K562 (cell line): ENCODE measurements at regions not wholly inside any gene's neighbourhood (a gene's known extent, or its start where the extent isn't known, plus 50 kb on each side); places are given as distances from the start of the nearest gene placed in this dataset.
A peak's percentile ranks its signal among the peaks of the same experiment; 100 is the strongest.

Experiments
- ATAC-seq: fragments of 200-7000 bp; cut with Tn5 transposase; 3 replicates; pipeline ENCODE4 v1.9.1; 2020; ENCODE audit warnings: moderate library complexity
- BruUV-seq: library from RNA; stranded (reverse); fragments of 400-500 nt; replicated peaks from 2 replicates; lab custom pipeline; 2021; lab: Mats Ljungman, UMichigan
- CTCF ChIA-PET: fragments of 300-600 bp; formaldehyde crosslinking; extraction: SDS; loops from one replicate; lab custom pipeline; 2021; ENCODE audit warnings: low intra/inter-chr PET ratio; lab: Yijun Ruan, JAX
- POLR2A ChIA-PET: fragments of 300-600, 350-650 bp; sonication (Branson Sonifier 250); formaldehyde crosslinking; extraction: SDS; loops from one replicate; lab custom pipeline; 2021; ENCODE audit warnings: antibody characterized with exemption, inconsistent platforms; lab: Yijun Ruan, JAX
- DNase-seq, 4 experiments: peaks; one replicate each; pipeline versions ENCODE4 v3.0.0 to v3.0.0-alpha.2; 2011 to 2018; ENCODE audit warnings: low spot score in 3 of 4, mixed read lengths in 3 of 4; ENCODE audit errors: extremely low read depth in 1 of 4
- FAIRE-seq: peaks from 2 replicates; lab custom pipeline; 2011; peaks lifted over from hg19 to GRCh38; lab: Jason Lieb, UNC
- H2AFZ ChIP-seq: 2 replicates; pipeline ENCODE4 v1.6.0; 2011; ENCODE audit warnings: low read depth, low read length, control low read depth, inconsistent platforms
- H3K27ac ChIP-seq: fragments of 200-600 bp; 3 replicates; pipeline ENCODE4 v1.8.0; 2011; ENCODE audit warnings: low read depth, mild to moderate bottlenecking, control low read depth, inconsistent platforms, low read length, moderate library complexity, mixed read lengths; ENCODE audit errors: extremely low read depth
- H3K27me3 ChIP-seq, 2 experiments: fragments of 300-600 bp in 1 of 2; 2 replicates in 1 of 2; 3 replicates in 1 of 2; pipeline versions ENCODE4 v1.6.0 to v1.8.0; 2011; ENCODE audit warnings: inconsistent platforms in 2 of 2, low read length in 2 of 2, mild to moderate bottlenecking in 1 of 2, mixed read lengths in 1 of 2, moderate library complexity in 1 of 2; ENCODE audit not compliant: control insufficient read depth in 2 of 2, insufficient read depth in 2 of 2
- H3K36me3 ChIP-seq: fragments of 300-600 bp; 3 replicates; pipeline ENCODE4 v1.8.0; 2011; ENCODE audit warnings: mild to moderate bottlenecking, low read length, inconsistent platforms; ENCODE audit not compliant: control insufficient read depth, insufficient read depth
- H3K4me1 ChIP-seq, 2 experiments: fragments of 200-600 bp in 1 of 2; replicated peaks in 1 of 2; 2 replicates in 1 of 2; 3 replicates in 1 of 2; pipeline versions ENCODE4 v1.5.1 to v1.8.0; 2011; ENCODE audit warnings: inconsistent platforms in 2 of 2, low read length in 2 of 2, mild to moderate bottlenecking in 1 of 2, mixed read lengths in 1 of 2, moderate library complexity in 1 of 2; ENCODE audit not compliant: control insufficient read depth in 2 of 2, insufficient read depth in 2 of 2
- H3K4me2 ChIP-seq: 2 replicates; pipeline ENCODE4 v1.6.1; 2011; ENCODE audit warnings: low read length, control low read depth, inconsistent platforms, mixed read lengths; ENCODE audit not compliant: insufficient read depth
- H3K4me3 ChIP-seq: fragments of 200-600 bp; sonication (generic), shearing (Covaris generic); 2 replicates; pipeline ENCODE4 v1.5.1; 2016; ENCODE audit warnings: control low read depth, inconsistent platforms
- H3K79me2 ChIP-seq: fragments of 200-600 bp; 3 replicates; pipeline ENCODE4 v1.8.0; 2011; ENCODE audit warnings: low read length, inconsistent platforms; ENCODE audit not compliant: control insufficient read depth, insufficient read depth
- H3K9ac ChIP-seq, 2 experiments: 2 replicates each; pipeline versions ENCODE4 v1.6.0 to v1.6.1; 2011; ENCODE audit warnings: low read depth in 2 of 2, low read length in 2 of 2, control low read depth in 1 of 2, inconsistent platforms in 1 of 2, mild to moderate bottlenecking in 1 of 2, mixed read lengths in 1 of 2; ENCODE audit not compliant: insufficient read depth in 1 of 2
- H3K9me1 ChIP-seq: one replicate; pipeline ENCODE4 v1.6.0; 2011; ENCODE audit warnings: inconsistent platforms, mild to moderate bottlenecking, low read length, moderate library complexity; ENCODE audit not compliant: control insufficient read depth, insufficient read depth
- H3K9me3 ChIP-seq: replicated peaks from 2 replicates; pipeline ENCODE4 v1.5.1; 2011; ENCODE audit warnings: low read depth, low read length, inconsistent platforms; ENCODE audit not compliant: control insufficient read depth, insufficient read depth
- H4K20me1 ChIP-seq: replicated peaks from 2 replicates; pipeline ENCODE4 v1.6.1; 2011; ENCODE audit warnings: low read length, inconsistent platforms, mixed read lengths; ENCODE audit not compliant: control insufficient read depth, insufficient read depth
- BCLAF1 ChIP-seq, 2 experiments: fragments of 450-650 bp in 1 of 2; IDR thresholded peaks; 2 replicates each; pipeline ENCODE4 v1.6.1; 2011 to 2017; ENCODE audit warnings: low read depth in 2 of 2, antibody characterized with exemption in 1 of 2, borderline replicate concordance in 1 of 2, low read length in 1 of 2, mild to moderate bottlenecking in 1 of 2, mixed read lengths in 1 of 2; ENCODE audit not compliant: control insufficient read depth in 1 of 2
- BDP1 ChIP-seq: IDR thresholded peaks from 3 replicates; pipeline ENCODE4 v1.6.1; 2011; ENCODE audit not compliant: insufficient read length, insufficient read depth
- C11orf30 ChIP-seq: fragments of 450-650 bp; IDR thresholded peaks from 2 replicates; pipeline ENCODE4 v1.6.1; 2016; ENCODE audit warnings: low read depth, mild to moderate bottlenecking
- CLOCK ChIP-seq: fragments of 250-450 bp; sonication (Bioruptor Pico); IDR thresholded peaks from 2 replicates; pipeline ENCODE4 v1.4.0; 2020; ENCODE audit warnings: mild to moderate bottlenecking, moderate library complexity, borderline replicate concordance
- JUNB ChIP-seq: fragments of 450-650 bp; formaldehyde crosslinking; conservative IDR thresholded peaks from 2 replicates; pipeline ENCODE4 v1.4.0; 2020; ENCODE audit warnings: mild to moderate bottlenecking
- MTA1 ChIP-seq: fragments of 450-650 bp; IDR thresholded peaks from 2 replicates; pipeline ENCODE4 v1.6.1; 2017; ENCODE audit warnings: borderline replicate concordance
- RBM34 ChIP-seq: fragments of 200-400 bp; formaldehyde crosslinking; IDR thresholded peaks from 2 replicates; pipeline ENCODE4 v1.6.1; 2018; ENCODE audit warnings: low read length, borderline replicate concordance; ENCODE audit not compliant: insufficient read depth
- RFX1 ChIP-seq: fragments of 450-650 bp; IDR thresholded peaks from 2 replicates; pipeline ENCODE4 v1.6.1; 2016; ENCODE audit warnings: mild to moderate bottlenecking, moderate library complexity
- WGBS: fragments of 100-300 bp; shearing (Covaris generic); methylation state at CpG from one replicate; pipeline ENCODE4 v1.1.6; 2016; ENCODE audit warnings: low coverage, mixed read lengths; ENCODE audit not compliant: insufficient coverage; ENCODE audit errors: missing lambda C conversion rate; 5-methylcytosine and 5-hydroxymethylcytosine counted together
- in situ Hi-C: fragments of 300-500 bp; cut with MboI; formaldehyde crosslinking; loops from 4 replicates; pipeline ENCODE4 v1.15.0; 2018; ENCODE audit warnings: inconsistent platforms, mixed read lengths
- intact Hi-C: fragments of 100-400 bp; cut with micrococcal nuclease; formaldehyde crosslinking; loops from 2 replicates; pipeline ENCODE4 v1.14.2; 2022

- no peak overlapping the region for H3K4me2 ChIP-seq
- no TSS peak for BruUV-seq
- H3K9me1 ChIP-seq, result no peaks in the 10 kb centered on the region
- no peaks in the 10 kb centered on the region for H3K4me1 ChIP-seq
- no peak overlapping the region for H3K9ac ChIP-seq
- POLR2A ChIA-PET, result interaction anchor here (0.6 to 0.9 kb wide), 2 partner anchors 10 to 41 kb away, joined by 3 read pairs; no protein-coding TSS in a partner anchor
- intact Hi-C loops (no loop called here), in situ Hi-C loops (no loop called here)
- H3K27me3 ChIP-seq, result peaks cover 41 to 60% of the 10 kb centered on the region in 2 experiments
- no peak overlapping the region for H3K27ac ChIP-seq
- DNase-seq (no peak), FAIRE-seq (no peak)
- no peaks in the 10 kb centered on the region for H3K9me3 ChIP-seq
- under 1% methylated on average over 14 of the region's 14 CpGs for WGBS
- peaks cover 4% of the 10 kb centered on the region; the same call in 1 of the 2 replicates for H4K20me1 ChIP-seq
- H3K79me2 ChIP-seq, result no peaks in the 10 kb centered on the region
- CTCF ChIA-PET, result no interaction called here
- no peak overlapping the region for H3K4me3 ChIP-seq
- no peaks in the 10 kb centered on the region for H3K36me3 ChIP-seq
- TF ChIP-seq RFX1 (no peak), C11orf30 (peak; percentile 13; the same call in 1 of the 2 replicates)
- TF ChIP-seq, all 486 proteins: peak for 1
- no peak for ATAC-seq
- no peak overlapping the region for H2AFZ ChIP-seq
Measured at GRCh38 chr1:228978484-228979324, 243.4 kb downstream of the RHOU start.

- Histone ChIP-seq H2AFZ (no peak overlapping the region), H3K9me1 (no peaks in the 10 kb centered on the region), H3K9me3 (no peaks in the 10 kb centered on the region), H3K4me3 (no peak overlapping the region), H3K79me2 (no peaks in the 10 kb centered on the region), H4K20me1 (no peaks in the 10 kb centered on the region; the same call in 1 of the 2 replicates), H3K36me3 (no peaks in the 10 kb centered on the region), H3K9ac (no peak overlapping the region), H3K27me3 (peaks cover 40 to 54% of the 10 kb centered on the region in 2 experiments), H3K27ac (no peak overlapping the region), H3K4me1 (no peaks in the 10 kb centered on the region), H3K4me2 (no peak overlapping the region)
- ATAC-seq (no peak), FAIRE-seq (no peak), DNase-seq (no peak)
- CTCF ChIA-PET, result no interaction called here
- in situ Hi-C loops (no loop called here), intact Hi-C loops (no loop called here)
- WGBS, result 0% methylated on average over 7 of the region's 7 CpGs
- BruUV-seq, result no TSS peak
- POLR2A ChIA-PET, result interaction anchor here (0.9 to 1.4 kb wide), 2 partner anchors 14 to 26 kb away, joined by 3 to 4 read pairs; no protein-coding TSS in a partner anchor
- TF ChIP-seq MTA1 (no peak), JUNB (no peak), BCLAF1 (IDR thresholded peaks at IDR 0.05; ENCODE audit: borderline replicate concordance in 1 of 2, control insufficient read depth in 1 of 2, low read depth in 2 of 2, low read length in 1 of 2) (no peak), CLOCK (CRISPR knock-in tag) (no peak), RBM34 (no peak), BDP1 (no peak)
Measured at GRCh38 chr1:228979325-228979699, 244.0 kb downstream of the RHOU start.
